ENCODE measurements at regions not wholly inside any gene's neighbourhood (a gene's known extent, or its start where the extent isn't known, plus 50 kb on each side); places are given as distances from the start of the nearest gene placed in this dataset.
A peak's percentile ranks its signal among the peaks of the same experiment; 100 is the strongest.

DNA sequence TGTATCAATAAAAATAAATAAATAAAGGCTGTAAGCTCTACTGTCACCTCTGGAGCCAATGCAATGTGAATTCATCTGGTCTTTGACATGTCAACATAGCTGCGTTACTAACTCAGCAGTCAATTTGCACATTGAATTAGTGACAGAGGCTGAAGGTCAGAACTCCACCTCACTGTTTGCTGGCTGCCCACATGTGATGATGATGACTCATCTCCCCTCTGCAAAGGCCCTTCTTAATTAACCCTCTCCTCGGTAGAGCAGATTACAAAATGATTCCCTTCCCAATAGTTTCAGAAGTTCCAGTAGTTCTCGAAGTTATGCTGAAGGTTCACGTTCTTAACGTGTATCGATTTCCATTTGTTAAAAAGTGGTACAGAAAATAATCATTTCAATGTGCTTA lies 1626.0 kb upstream of the TENM3 start:
- Histone ChIP-seq H4K20me1 (ENCODE audit: insufficient read depth, low read length) (no peaks in the 10 kb centered on the region), H2BK120ac (ENCODE audit: low read depth, low read length) (no peak overlapping the region), H3K27me3 (ENCODE audit: control insufficient read depth, insufficient read depth, low read length) (no peaks in the 10 kb centered on the region), H3K14ac (replicated peaks; ENCODE audit: low read depth, low read length) (no peak overlapping the region), H4K8ac (ENCODE audit: low read depth in 2 of 2, low read length in 2 of 2) (no peak overlapping the region), H2AK5ac (ENCODE audit: low read depth, low read length) (no peak overlapping the region), H2BK20ac (ENCODE audit: low read depth, low read length) (no peak overlapping the region), H3K4me1 (ENCODE audit: control insufficient read depth, insufficient read depth, low read length) (no peaks in the 10 kb centered on the region), H3K36me3 (ENCODE audit: control insufficient read depth, insufficient read depth, low read length) (no peaks in the 10 kb centered on the region), H3K4me2 (ENCODE audit: low read depth, low read length) (no peak overlapping the region), H3K9me1 (ENCODE audit: insufficient read depth, low read length) (no peaks in the 10 kb centered on the region), H3K27ac (ENCODE audit: insufficient read depth, low read length) (no peak overlapping the region), H3K4ac (ENCODE audit: low read depth, low read length) (no peak overlapping the region), H2BK15ac (ENCODE audit: low read depth, low read length) (no peak overlapping the region), H3K9ac (ENCODE audit: low read depth, low read length) (no peak overlapping the region), H4K5ac (ENCODE audit: low read depth, low read length) (no peak overlapping the region), H3K23ac (ENCODE audit: low read depth, low read length) (no peak overlapping the region), H2AFZ (replicated peaks; ENCODE audit: low read length, poor library complexity) (no peak overlapping the region), H4K91ac (ENCODE audit: insufficient read depth, low read depth, low read length) (no peak overlapping the region), H2BK5ac (ENCODE audit: low read depth, low read length, poor library complexity, severe bottlenecking) (no peak overlapping the region), H3K79me1 (ENCODE audit: low read depth in 1 of 2, low read length in 2 of 2) (no peaks in the 10 kb centered on the region), H3K18ac (ENCODE audit: low read depth, low read length) (no peak overlapping the region), H3K56ac (ENCODE audit: extremely low read depth, insufficient read depth, low read length) (no peak overlapping the region), H3K9me3 (ENCODE audit: control insufficient read depth, insufficient read depth, low read length) (no peaks in the 10 kb centered on the region), H2AK9ac (replicated peaks; ENCODE audit: low read depth, low read length, poor library complexity) (no peak overlapping the region), H3K4me3 (ENCODE audit: insufficient read depth, low read depth, low read length) (no peak overlapping the region)
- no peak for TF ChIP-seq FOS (IDR thresholded peaks at IDR 0.05; ENCODE audit: low read depth, low read length)
- TF ChIP-seq, protein P1, sequence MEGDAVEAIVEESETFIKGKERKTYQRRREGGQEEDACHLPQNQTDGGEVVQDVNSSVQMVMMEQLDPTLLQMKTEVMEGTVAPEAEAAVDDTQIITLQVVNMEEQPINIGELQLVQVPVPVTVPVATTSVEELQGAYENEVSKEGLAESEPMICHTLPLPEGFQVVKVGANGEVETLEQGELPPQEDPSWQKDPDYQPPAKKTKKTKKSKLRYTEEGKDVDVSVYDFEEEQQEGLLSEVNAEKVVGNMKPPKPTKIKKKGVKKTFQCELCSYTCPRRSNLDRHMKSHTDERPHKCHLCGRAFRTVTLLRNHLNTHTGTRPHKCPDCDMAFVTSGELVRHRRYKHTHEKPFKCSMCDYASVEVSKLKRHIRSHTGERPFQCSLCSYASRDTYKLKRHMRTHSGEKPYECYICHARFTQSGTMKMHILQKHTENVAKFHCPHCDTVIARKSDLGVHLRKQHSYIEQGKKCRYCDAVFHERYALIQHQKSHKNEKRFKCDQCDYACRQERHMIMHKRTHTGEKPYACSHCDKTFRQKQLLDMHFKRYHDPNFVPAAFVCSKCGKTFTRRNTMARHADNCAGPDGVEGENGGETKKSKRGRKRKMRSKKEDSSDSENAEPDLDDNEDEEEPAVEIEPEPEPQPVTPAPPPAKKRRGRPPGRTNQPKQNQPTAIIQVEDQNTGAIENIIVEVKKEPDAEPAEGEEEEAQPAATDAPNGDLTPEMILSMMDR (conservative IDR thresholded peaks at IDR 0.05; ENCODE audit: low read depth, low read length) = no peak
- TF ChIP-seq RCOR1 (IDR thresholded peaks at IDR 0.05; ENCODE audit: insufficient replicate concordance, low read length) = no peak
- ATAC-seq (ENCODE audit: low read depth) (no peak), DNase-seq (peak; percentile 1)
- CTCF ChIA-PET = no interaction called here
- no TSS peak for BruUV-seq (replicated peaks)
- POLR2A ChIA-PET (ENCODE audit: unreplicated experiment) = no interaction called here
- in situ Hi-C loops (cut with MboI; ENCODE audit: low sequenced_read_pairs) (no loop called here), intact Hi-C loops (cut with micrococcal nuclease) (no loop called here), dilution Hi-C loops (cut with HindIII; ENCODE audit: low sequenced_read_pairs, unreplicated experiment) (no loop called here)
- no CpG with 5 or more reads among the region's 6 CpGs for WGBS, 2 experiments (ENCODE audit: extremely low coverage in 2 of 2, insufficient read length in 1 of 2)

Data from IMR-90 (cell line).